UCSD-AML1 (cell line): ENCODE measurements at regions not wholly inside any gene's neighbourhood (a gene's known extent, or its start where the extent isn't known, plus 50 kb on each side); places are given as distances from the start of the nearest gene placed in this dataset.
"Not testable (repeated sequence)": the region's sequence is repeated elsewhere in the genome, so short reads cannot be mapped to it uniquely, and the experiment has no call there.

Source experiments
- DNase-seq: peaks from one replicate; lab custom pipeline; 2025; ENCODE audit not compliant: unreplicated experiment; lab: John Stamatoyannopoulos, UW

GRCh38 chr1:219074084-219074728, 99.5 kb upstream of the LYPLAL1 start:
- no peak for DNase-seq

- DNase-seq: no peak
Measured at GRCh38 chr1:219075121-219075879, 98.4 kb upstream of the LYPLAL1 start.

DNA sequence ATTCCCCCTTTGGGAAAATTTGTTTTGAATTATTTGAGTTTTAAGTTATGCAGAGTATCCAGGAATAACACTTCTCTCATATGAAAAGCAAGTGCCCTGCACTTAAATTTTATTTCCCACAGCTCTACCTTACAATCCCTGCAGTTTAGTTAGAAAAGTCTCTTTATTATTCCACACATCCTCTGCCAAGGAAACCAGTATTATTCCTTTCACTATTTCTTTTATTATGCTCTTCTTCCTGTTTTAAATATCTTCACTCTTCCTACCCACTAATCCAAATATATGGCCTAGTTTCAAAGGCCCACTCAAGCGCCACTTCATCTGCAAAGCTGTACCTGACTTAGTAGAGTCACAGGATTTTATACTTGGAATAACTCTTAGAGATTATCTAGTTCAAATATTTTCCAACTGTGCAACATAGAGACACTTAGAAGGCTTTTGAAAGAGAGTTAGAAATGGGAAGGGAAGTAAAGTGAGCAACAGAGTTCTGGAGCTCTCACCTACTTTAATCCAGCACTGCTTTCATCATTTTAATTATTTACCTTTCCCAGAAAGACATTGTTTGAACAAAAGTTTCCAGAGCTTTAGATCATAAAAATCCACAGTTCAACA, 97.2 kb upstream of the LYPLAL1 start:
- DNase-seq: no peak

DNA sequence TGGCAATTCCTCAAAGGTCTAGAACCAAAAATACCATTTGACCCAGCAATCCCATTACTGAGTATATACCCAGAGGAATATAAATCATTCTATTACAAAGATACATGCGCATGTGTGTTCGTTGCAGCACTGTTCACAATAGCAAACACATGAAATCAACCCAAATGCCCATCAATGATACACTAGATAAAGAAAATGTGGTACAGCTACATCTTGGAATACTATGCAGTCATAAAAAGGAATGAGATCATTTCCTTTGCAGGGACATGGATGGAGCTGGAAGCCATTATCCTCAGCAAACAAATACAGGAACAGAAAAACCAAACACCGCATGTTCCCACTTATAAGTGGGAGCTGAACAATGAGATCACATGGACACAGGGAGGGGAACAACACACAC, 95.9 kb upstream of the LYPLAL1 start:
- DNase-seq: not testable (repeated sequence)

DNA sequence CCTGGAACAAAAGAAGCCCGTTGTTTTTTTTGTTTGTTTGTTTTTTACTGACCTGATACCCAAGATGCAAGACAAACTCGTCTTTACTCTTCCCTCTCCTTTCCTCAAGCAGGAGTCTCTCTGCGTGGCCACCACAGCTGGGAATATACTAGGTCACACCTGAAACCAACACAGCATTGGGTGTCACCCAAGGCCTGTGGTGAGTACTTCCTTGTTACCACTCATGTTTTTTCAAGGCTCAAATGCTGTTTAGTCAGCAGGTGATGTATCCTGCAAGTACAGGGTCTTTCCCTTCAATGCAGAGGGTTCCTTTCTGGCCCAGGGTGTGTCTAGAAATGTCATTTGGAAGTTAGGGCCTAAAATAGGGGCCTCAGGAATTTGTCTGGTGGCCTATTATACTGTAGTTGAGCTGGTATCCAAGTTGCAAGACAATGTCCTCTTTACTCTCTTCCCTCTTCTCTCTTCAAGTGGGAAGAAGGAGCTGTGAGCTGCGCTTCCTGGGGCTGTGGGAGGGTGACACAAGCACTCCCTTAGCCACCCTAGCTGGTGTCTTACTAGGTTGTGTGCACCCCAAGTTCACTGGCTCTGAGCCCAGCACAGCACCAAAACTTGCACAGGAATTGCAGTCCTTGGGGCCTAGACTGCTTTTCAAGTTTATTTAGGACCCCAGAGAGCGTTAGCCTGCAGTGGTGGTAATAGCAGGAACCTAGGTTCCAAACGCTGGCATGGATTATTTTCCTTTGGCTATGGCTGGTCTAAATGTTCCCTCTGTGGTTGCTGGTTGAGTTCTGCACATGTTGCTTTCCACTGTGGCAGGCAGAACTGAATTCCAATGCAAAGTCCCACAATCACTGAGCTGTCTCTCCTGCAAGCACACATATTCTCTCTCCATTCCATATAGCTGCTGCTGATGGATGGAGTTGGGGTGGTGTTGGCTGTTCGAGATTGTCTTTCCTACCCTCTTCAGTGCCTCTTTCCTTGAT, 91.4 kb upstream of the LYPLAL1 start:
- no peak for DNase-seq

DNA sequence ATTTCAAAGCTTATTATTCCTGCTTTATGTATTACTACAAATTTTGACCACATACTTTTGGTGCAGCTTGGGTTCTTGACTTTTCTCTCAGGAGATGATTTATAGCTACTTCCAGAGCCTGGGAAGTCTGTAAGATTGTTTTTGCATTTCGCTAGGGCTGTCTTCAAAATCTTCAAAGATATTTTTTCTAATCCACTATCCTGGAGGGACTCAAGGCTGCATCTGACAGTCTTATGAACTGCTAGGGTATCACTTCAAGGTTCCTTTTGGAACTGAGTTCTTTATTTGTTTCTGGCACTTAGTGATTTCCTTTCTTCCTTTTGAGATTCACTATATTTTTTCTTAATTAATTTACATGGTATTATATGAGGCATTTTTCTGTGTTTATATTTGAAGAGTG, 90.0 kb upstream of the LYPLAL1 start:
- DNase-seq: no peak

DNA sequence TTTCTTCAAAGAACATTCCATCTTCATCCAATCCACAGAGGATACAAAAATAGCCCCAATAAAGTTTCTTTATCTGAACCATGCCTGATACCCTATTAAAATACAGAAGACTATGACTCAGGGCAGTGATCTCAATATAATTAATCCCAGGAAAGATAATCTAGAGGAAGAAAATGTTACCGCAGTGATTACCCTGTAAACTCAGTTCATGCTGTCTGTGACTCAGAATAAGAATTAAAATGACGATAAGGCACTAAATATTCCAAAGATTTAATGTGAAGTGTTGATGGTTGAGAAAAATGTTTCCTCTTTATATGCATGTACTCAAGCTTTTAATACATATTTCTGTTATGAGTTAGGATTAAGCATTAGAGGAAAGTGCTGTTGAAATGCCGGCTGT, 88.6 kb upstream of the LYPLAL1 start:
- no peak for DNase-seq

DNA sequence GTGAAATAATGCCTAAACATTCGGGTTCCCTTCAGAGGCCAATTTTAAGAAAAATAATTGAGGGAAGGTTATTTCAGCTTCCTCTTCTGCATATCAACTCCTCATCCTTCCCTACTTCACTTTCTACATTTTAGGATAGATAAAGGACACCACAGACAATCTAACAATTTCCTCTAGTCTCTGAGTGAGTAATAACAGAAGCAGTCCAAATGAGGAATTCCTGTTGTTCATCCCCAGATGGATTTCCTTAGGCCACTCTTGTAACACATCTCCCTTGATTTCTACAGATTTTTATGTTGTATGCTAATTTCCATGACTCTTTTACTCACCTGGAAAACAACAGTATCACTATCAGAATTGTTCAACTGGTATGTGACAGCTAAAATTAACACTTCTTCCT, 87.7 kb upstream of the LYPLAL1 start:
- DNase-seq: no peak

- DNase-seq: no peak
Measured at GRCh38 chr1:219086956-219087469, 86.7 kb upstream of the LYPLAL1 start.

DNA sequence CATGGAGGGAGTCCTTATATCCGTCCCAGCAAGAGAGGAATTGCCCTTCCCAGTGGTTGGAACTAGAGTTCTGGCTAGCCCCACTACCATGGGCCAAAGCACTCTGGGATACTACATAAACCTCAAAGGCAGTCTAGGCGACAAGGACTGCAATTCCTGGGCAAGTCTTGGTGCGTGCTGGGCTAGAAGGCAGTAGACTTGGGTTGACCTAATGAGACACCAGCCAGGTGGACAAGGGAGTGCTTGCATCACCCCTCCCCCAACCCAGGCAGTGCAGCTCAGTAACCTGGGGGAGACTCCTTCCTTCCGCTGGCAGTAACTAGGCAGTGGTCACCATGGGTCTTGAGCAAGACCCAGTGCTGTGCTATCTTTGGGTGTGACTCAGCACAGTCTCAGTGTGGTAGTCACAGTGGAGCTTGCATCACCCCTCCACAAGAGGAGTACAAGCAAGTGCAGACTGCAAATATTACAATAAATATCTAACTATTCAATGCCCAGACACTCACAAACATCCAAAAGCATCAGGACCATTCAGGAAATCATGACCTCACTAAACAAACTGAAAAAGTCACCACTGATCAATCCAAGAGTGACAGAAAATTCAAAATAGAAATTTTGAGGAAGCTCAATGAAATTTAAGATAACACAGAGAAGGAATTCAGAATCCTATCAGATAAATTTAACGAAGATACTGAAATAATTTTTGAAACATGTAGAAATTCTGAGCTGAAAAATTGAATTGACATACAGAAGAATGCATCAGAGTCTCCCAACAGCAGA, 84.7 kb upstream of the LYPLAL1 start:
- peak; percentile 67 for DNase-seq

DNA sequence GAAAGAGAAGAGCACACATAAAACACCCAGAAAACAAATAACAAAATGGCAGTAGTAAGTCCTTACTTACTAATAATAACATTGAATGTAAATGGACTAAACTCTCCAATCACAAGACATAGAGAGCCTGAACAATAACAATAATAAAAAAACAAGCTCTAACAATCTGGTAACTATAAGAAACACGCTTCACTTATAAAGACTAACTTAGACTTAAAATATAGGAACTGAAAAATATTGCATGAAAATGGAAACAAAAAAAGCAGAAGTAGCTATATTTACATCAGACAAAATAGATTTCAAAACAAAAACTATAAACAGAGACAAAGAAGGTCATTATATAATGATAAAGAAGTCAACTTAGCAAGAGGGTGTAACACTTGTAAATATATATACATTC, 83.1 kb upstream of the LYPLAL1 start:
- no peak for DNase-seq

DNA sequence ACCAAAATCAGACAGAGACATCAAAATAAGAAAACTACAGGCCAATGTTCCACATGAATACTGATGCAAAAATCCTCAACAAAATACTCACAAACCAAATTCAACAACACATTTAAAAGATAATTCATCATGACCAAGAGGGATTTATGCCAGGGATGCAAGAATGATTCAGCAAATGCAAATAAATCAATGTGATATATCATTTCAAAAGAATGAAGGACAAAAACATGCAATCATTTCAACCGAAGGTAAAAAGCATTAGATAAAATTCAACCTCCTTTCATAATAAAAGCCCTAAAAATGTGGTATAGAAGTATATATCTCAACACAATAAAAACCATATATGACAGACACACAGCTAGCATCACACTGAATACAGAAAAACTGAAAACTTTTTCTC, 81.5 kb upstream of the LYPLAL1 start:
- no peak for DNase-seq

GRCh38 chr1:219099307-219099706, 74.4 kb upstream of the LYPLAL1 start:
- DNase-seq: no peak

- DNase-seq: no peak
Measured at GRCh38 chr1:219100059-219100458, 73.6 kb upstream of the LYPLAL1 start.

DNA sequence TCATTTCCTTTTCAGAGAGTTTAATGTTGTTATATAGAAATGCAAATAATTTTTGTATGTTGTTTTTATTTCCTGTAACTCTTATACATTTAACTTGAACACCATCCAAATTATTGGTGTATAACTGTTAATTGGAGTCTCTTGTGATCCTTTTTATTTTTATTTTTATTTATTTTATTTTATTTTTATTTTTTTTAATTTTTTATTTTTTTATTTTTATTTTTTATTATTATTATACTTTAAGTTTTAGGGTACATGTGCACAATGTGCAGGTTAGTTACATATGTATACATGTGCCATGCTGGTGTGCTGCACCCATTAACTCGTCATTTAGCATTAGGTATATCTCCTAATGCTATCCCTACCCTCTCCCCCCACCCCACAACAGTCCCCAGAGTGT, 71.2 kb upstream of the LYPLAL1 start:
- not testable (repeated sequence) for DNase-seq

DNA sequence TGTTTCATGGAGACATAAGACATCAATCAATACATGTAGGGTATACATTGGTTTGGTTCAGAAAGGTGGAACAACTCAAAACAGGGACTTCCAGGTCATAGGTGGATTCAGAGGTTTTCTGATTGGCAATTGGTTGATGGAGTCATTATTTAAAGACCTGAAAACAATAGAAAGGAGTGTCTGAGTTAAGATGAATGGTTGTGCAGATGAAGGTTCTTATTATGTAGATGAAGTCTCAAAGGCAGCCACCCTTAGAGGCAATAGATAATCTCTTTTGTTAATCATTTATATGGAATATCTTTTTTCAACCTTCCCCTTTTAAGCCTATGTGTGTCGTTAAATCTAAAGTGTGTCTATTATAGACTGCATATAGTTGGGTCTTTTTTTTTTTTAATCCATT, 67.8 kb upstream of the LYPLAL1 start:
- DNase-seq: no peak

DNA sequence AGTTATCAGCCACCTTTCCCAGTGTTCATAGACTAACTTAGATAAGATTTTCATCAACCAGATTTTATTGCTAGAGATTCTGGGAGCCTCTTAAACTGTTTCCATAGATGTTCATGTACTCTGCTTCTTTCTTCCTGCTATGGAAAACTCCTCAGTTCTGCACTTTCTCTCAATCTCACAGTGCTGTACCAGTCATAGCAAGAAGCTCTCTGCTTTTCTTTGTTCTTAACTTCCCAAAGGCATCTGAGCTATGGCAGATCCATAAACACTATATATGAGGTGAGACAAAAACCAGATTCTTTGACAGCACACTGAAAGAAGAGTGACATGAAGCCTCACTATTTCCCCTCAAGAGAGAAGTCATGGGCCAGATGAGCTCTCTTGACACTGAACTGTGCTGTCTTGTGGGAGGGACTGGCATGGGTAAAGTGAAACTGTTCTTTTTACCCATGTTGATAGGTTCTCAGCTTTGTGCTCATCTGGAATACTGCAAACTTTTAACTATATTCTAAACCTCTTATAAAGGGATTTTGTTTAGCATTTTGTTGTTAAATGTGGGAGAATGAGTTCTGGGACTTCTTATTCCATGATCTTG, 64.2 kb upstream of the LYPLAL1 start:
- DNase-seq: no peak

DNA sequence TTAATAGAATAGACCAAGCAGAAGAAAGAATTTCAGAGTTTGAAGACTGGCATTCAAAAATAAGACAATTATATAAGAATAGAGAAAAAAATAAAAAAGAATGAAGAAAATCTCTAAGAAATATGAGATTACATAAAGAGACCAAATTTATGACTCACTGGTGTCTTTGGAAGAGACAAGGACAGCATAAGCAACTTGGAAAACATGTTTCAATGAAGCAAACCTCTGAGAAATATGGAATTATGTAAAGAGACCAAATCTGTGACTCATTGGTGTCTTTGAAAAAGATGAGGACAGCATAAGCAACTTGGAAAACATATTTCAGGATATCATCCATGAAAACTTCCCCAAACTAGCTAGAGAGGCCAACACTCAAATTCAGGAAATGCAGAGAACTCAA, 60.4 kb upstream of the LYPLAL1 start:
- no peak for DNase-seq

DNA sequence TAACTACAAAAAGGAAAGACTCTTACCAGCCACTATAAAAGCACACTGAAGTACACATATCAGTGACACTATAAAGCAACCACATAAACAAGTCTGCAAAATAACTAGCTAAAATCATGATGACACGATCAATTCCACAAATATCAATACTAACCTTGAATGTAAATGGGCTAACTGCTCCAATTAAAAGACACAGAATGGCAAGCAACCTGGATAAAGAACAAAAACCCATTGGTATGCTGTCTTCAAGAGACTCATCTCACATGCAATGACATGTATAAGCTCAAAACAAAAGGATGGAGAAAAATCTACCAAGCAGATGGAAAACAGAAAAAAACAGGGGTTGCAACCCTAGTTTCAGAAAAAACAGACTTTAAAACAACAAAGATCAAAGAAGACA, 59.7 kb upstream of the LYPLAL1 start:
- no peak for DNase-seq

DNA sequence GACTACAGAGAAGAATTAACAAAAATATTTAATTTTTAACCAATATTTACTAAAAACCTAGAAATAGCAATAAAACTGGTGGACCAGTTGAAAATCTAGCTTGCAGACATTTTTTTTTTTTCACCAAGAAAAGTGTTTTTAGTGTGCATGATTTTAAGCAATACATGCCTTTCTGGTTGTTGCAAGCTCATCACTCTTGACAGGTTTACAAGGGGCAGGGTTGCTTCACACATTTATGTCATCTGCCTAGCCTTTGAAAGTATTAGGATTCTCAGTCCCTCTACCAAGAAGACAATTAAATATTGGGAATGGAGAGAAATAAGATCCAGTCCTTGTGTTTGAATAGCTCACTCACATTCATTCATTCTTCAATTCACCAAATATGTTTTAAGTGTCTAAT, 53.8 kb upstream of the LYPLAL1 start:
- DNase-seq: no peak
